HPDE6-E6E7 (cell line): ENCODE measurements at regions not wholly inside any gene's neighbourhood (a gene's known extent, or its start where the extent isn't known, plus 50 kb on each side); places are given as distances from the start of the nearest gene placed in this dataset.

Experiments used
- DNase-seq: peaks from one replicate; pipeline ENCODE4 v3.0.0; 2011; ENCODE audit warnings: missing footprints; ENCODE audit errors: extremely low spot score

- no peak for DNase-seq
Observed at GRCh38 chr12:72082986-72083820, 144.6 kb downstream of the TPH2 start.

GRCh38 chr12:72084061-72084460 is 145.4 kb downstream of the TPH2 start:
- DNase-seq: no peak

GRCh38 chr12:72084880-72085279 is 146.2 kb downstream of the TPH2 start:
- DNase-seq: no peak

- DNase-seq: no peak
Observed at GRCh38 chr12:72089678-72090077, 151.0 kb downstream of the TPH2 start.

GRCh38 chr12:72093424-72093823 is 154.8 kb downstream of the TPH2 start:
- DNase-seq: no peak

- no peak for DNase-seq
Observed at GRCh38 chr12:72093930-72094329, 155.3 kb downstream of the TPH2 start.

- DNase-seq: no peak
Observed at GRCh38 chr12:72094490-72094889, 155.8 kb downstream of the TPH2 start.

GRCh38 chr12:72095025-72095424 is 156.4 kb downstream of the TPH2 start:
- DNase-seq: no peak

- no peak for DNase-seq
Observed at GRCh38 chr12:72098622-72099021, 160.0 kb downstream of the TPH2 start.

GRCh38 chr12:72100854-72101253 is 162.2 kb downstream of the TPH2 start:
- no peak for DNase-seq

- no peak for DNase-seq
Observed at GRCh38 chr12:72102150-72102549, 163.5 kb downstream of the TPH2 start.

GRCh38 chr12:72105849-72106248 is 166.3 kb upstream of the TRHDE start:
- DNase-seq: no peak

- DNase-seq: no peak
Observed at GRCh38 chr12:72110937-72111650, 161.1 kb upstream of the TRHDE start.

- DNase-seq: no peak
Observed at GRCh38 chr12:72111706-72112105, 160.5 kb upstream of the TRHDE start.

- peak; percentile 6 for DNase-seq
Observed at GRCh38 chr12:72133497-72134055, 138.6 kb upstream of the TRHDE start.

- no peak for DNase-seq
Observed at GRCh38 chr12:72134246-72135020, 137.7 kb upstream of the TRHDE start.

- DNase-seq: no peak
Observed at GRCh38 chr12:72135021-72135301, 137.2 kb upstream of the TRHDE start.

- DNase-seq: no peak
Observed at GRCh38 chr12:72136792-72137191, 135.4 kb upstream of the TRHDE start.

- DNase-seq: no peak
Observed at GRCh38 chr12:72139411-72139810, 132.8 kb upstream of the TRHDE start.

GRCh38 chr12:72141381-72141780 is 130.8 kb upstream of the TRHDE start:
- no peak for DNase-seq

GRCh38 chr12:72144553-72144952 is 127.6 kb upstream of the TRHDE start:
- no peak for DNase-seq

- DNase-seq: no peak
Observed at GRCh38 chr12:72146495-72146894, 125.7 kb upstream of the TRHDE start.
